Activated CD8-positive, alpha-beta memory T cell treated with anti-CD3 and anti-CD28 coated beads, Interleukin-2, amount 50 U/mL, for 48 hours (primary cell): ENCODE measurements at regions not wholly inside any gene's neighbourhood (a gene's known extent, or its start where the extent isn't known, plus 50 kb on each side); places are given as distances from the start of the nearest gene placed in this dataset.

Experiments used
- DNase-seq: peaks from one replicate; pipeline ENCODE4 v3.0.0-alpha.2; 2020

DNA sequence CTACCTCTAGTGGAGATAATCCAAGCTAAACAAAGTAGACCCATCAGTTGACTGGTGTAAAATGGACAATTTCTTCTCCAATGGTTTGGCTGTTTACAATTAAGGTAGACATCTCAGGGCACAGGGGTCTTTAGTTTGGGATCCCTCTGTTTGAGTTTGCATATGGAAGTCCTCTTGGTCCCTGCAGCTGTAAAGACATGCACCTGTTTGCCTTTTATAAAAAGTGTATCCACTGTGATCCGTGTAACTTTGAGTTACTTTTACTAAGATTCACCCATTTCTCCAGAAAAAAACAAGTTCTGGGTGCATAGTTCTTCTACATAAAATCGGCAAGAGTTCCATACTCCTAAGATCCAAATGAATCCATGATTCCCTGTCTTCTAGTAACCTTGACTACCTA, 374.7 kb upstream of the ADAMTS16 start:
- DNase-seq = no peak

DNA sequence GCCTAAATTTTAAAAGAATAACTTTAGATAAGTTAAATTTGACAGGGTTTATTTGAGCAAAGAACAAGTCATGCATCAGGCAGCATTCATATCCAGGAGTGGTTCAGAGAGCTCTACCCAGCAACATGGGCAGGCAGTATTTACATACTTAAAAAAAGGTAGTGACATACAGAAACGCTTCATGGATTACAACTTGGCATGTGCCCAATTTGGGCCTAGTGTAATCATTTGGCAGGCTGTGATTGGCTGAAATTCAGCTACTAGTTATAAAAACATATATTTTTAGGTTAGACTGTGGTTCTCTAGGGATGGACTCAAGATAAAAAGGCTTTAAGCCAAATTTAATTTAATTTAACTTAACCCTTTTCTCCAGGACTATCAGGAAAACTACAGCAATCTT, 374.0 kb upstream of the ADAMTS16 start:
- DNase-seq = no peak

DNA sequence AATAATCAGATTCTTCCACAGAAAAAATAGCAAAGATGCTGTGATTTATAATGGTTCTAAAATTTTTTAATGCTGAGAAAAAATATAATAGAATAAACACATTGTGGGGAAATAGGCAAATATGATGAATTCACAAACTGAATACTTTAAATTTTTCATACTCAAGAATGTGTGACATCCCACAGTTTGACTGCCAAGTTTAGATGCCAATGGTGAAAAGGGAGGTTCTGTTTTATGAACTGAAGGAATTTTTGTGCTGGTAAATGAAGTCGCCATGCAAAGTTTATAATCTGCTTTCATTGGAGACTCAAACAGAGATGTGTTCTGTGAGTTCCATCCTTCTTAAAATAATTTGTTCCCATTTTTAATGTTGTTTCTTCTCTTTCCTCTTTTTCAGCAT, 367.5 kb upstream of the ADAMTS16 start:
- DNase-seq = no peak

DNA sequence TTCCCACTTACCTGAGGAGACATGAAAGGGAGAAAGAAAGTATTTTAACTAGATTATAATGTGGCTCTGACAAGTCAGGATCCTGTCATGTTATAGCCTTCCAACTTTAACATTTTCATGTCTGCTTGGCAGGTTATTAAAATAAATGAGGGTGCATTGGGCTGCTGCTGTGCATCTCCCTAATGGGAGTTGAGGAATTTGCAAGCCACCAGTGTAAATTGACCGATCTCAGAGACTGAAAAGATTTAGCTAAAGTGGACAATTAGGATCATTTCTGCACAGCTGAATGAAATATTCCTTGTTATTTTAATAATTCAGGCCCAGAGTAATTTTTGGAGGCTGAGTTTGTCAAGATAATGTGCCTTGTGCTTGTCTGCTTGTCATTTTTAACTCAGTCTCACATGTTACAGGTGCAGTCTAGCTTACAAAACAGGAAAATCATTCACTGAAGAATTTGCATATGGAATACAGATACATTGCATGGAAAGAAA, 366.3 kb upstream of the ADAMTS16 start:
- no peak for DNase-seq

DNA sequence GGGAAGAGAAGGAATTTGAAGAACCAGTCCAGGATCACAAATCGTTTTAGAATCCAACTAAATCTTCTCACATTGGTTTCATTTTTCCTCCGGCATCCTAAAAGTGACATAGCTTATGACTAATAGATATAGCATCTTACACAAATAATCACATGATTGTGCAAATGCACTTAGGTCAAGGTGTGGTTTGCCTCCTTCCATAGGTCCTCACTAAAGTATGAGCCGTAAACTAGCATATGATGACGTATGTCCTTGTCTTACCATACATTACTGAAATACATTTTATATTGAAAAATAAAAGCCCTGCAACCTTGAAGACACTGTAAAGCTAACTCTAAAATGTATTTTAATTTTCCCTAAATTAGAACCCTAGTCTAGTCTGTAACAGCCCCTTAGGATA, 362.7 kb upstream of the ADAMTS16 start:
- no peak for DNase-seq

DNA sequence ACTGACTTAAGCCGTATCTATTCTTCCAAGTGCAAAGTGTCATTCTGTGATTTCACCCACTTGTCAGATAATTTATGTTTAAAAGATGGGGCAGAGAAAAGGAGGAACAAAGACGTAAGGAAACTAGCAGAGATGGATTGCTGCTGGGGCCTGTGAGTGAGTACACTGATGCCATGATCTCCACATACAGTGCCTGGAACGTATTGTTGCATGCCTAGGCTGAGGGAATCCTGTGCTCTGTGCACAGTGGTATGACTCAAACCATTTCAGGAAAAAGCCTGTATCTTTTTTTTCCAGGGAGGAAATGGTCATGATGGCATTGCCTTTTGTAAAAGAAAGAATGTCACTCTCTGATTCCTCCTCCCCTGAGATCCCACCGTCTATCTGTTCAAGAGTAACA, 359.5 kb upstream of the ADAMTS16 start:
- DNase-seq = no peak

DNA sequence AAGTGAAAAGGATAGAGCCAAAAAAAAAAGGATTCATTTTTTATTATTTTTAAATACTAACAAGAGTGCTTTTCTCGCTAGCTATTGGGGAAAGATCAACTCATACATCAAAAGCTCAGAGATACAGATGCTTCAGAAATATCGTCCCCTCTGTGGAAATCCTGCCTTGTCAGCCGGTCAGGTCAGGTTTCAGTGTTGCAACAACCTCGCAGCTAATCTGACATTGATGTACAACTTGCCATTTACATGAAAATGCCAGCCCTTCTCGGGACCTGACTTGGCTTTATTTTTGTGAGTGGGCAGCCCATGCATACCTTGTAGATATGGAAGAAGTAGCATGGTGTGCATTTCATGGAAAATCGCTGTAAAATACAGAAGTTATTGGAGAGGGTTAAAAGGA, 358.8 kb upstream of the ADAMTS16 start:
- DNase-seq = no peak

DNA sequence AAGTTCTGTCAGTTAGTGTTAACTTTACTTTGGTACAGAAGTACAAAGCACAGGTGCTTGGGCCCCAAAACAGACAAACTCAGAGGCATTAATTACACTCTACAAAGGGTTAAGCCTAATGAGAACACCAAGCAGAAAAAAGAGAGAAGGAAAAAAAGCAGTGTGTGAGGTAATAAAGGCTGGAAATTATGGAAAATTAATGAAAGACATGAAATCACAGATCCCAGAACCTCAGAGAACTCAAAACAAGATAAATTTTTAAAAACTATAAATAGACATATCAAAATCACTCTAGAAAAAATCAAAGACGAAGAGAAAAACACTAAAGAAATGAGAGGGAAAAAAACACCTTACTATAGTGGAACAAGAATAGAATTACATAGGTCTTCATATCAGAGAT, 354.2 kb upstream of the ADAMTS16 start:
- DNase-seq = no peak

DNA sequence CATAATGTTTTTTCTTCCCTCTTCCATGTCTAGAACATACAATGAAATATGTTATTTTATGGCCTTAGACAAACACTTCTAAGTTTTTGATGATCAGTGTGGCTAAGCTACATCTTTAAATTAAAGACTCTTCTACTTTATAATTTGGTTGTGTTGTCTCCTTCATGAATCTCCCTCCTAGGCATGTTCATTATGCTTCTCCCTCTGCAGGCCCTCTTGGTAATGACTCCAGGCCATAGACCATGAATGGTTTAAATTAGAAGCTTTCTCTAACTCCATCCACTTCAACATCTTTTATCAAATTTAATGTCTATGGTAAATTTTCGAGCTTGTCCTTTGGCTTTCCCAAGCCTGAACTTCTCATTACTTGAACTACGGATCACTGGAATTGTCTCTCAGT, 342.7 kb upstream of the ADAMTS16 start:
- DNase-seq = no peak

DNA sequence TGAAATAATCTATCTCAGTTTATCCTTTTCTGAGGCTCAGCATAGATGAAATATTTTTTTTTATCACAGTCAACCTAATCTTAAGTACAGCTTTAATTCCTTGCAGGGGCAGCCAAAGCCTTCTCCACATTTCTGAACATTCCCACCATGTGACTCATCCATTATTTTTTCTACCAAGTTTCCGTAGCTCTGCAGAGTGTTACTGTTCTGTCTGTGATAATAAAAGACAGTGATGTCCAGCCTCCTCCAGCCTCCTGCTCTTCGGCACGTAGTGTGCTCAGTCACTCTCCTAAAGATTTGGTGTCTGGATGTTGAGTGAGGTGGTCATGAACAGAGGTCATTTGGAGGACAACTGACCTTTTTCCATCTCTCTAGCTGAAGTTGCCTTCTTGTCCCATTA, 338.1 kb upstream of the ADAMTS16 start:
- no peak for DNase-seq

DNA sequence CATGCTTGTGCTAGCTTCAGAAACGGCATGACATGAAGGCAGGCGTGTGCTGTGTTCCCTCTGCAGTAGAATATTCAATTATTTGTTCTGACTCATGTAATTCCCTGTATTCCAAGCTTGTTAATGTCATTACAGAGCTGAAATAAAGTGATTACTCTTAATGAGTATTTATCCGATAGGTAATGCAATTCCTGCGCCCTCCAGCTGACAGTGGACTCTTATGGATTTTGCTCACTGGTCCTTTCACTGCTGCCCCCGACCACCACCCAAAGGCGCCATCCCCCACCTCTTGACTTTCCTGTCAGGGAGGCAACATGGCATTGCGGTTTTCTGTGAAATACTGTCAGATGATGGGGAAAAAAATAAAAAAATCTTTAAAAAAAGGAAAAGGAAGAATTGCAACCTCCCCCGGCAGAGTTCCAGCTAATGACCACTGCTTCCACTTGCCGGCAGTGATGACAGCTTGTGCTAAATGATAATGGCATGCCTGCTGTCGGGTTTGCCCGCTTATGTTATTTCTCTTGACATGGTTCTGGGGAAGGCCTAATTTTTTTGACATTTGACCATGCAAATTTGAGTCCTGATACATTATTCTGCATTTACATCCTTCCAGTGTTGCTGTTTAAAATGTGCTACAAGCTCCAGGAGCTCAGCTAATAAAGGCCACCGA, 335.3 kb upstream of the ADAMTS16 start:
- no peak for DNase-seq

DNA sequence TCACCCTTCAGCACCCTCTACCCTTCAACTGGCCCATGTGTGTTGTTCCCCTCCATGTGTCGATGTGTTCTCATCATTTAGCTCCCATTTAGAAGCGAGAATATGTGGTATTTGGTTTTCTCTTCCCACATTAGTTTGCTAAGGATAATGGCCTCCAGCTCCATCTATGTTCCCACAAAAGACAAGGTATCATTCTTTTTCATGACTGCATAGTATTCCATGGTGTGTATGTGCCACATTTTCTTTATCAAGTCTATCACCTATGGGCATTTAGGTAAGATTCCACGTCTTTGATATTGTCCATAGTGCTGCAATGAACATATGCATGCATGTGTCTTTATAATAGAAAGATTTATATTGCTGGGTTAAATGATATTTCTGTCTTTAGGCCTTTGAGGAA, 325.1 kb upstream of the ADAMTS16 start:
- no peak for DNase-seq

DNA sequence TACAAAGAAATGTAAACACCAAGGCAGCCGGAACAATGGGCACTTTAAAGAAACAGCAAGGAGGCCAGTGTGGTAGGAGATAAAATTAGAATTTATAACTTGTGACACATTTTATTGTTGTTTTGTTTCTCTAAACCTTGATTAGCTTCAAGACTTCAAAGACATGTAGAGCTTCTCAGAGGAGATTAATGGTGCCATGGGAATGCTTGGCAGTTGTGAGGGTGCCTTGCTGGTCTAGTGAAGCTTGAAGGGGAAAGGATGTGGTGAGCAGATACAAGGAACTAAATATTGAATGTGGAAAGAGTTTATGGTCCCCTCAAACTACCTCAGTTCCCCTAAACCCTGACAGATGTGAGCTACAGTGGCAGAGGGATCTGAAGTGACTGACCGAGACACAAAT, 322.4 kb upstream of the ADAMTS16 start:
- no peak for DNase-seq

DNA sequence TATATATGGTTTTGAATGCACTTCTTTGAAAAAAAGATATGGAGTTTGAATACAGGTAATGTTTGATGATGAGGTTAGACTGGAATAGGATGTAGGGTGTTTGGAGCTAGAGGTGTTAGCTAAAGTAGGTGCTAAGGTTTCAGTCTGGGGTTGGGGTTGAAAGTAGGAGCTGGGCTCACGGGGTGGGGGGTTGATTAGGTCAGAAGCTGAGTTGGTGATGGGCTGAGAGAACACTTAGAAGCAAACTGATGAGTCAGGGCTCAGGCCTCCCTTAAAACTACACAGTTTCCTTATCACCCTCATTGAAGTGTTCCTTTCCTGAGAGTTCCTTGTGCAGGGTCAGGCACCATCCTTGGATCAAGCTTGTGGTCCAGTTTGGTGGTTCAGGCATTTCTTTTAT, 308.8 kb upstream of the ADAMTS16 start:
- DNase-seq = no peak

DNA sequence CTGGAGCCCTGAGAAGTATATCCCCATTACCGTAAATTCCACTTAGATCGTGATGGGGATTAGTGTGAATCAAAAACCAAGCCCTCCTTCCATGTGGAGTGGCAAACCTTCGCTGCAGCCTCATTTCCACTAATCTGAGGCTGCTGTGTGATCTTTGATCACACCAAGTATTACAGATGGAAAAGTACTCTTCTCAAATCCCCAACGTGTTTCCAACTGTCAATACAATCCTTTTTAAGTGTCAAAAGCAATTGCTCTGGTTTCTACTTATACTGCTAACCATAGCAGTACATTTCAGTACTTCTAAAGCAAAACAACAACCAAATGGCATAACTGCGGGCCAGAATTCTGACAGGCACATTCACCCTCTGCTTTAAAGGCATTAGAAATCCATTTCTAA, 307.7 kb upstream of the ADAMTS16 start:
- no peak for DNase-seq

DNA sequence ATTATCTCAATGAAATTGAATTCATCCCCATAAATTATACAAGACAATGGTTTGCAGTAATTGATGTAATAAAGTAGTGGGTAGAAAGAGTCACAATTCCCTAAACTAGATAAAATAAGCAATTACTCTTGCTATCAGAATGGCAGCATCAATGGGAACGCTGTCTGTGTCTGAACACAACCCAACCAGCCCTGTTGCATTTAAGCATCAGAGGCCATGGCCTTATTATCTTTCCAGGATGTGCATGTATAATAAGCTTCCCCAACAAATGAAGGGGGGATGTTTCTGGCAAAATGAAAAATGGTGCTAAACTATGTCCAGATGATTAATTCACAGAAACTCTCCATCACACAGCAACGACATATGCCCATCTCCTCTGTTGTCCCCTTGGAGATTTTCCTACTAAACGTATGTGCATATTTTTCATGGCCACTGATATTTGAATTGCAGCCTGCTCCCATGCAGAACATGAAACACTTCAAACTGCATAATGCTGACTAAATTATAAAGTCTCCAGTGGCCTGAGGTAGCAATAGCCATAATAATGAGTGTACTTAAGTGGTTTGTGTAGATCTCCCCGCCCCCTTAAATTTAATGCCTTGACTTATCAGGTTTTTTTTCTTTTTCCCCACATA, 306.9 kb upstream of the ADAMTS16 start:
- DNase-seq = no peak

DNA sequence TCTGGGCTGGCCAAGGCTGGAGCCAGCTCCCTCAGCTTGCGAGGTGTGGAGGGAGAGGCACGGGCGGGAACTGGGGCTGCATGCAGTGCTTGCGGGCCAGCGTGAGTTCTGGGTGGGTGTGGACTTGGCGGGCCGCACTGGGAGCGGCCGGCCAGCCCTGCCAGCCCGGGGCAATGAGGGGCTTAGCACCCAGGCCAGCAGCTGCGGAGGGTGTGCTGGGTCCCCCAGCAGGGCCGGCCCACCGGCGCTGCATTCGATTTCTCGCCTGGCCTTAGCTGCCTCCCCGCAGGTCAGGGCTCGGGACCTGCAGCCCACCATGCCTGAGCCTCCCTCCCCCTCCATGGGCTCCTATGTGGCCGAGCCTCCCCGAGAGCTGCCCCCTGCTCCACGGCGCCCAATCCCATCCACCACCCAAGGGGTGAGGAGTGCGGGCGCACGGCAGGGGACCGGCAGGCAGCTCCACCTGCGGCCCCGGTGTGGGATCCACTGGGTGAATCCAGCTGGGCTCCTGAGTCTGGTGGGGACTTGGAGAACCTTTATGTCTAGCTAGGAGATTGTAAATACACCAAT, 302.6 kb upstream of the ADAMTS16 start:
- no peak for DNase-seq

DNA sequence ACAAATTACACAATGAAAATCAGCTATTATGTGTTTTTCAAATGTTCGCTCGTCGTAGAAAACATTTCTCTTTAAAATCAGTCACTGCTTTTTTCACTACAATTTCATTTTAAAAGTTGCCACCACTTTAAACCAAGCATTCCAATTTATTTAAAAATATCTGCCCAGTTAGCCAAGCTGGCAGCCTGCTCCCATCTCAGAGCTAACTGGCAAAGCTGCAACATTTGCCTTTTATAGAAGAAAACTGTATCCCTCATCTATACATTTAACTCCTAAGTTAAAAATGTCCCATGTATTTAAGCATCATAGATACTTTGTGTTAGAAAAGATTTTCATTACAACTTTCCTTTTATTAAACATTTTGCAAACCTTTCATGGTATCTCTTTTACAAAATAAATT, 294.9 kb upstream of the ADAMTS16 start:
- DNase-seq = no peak

DNA sequence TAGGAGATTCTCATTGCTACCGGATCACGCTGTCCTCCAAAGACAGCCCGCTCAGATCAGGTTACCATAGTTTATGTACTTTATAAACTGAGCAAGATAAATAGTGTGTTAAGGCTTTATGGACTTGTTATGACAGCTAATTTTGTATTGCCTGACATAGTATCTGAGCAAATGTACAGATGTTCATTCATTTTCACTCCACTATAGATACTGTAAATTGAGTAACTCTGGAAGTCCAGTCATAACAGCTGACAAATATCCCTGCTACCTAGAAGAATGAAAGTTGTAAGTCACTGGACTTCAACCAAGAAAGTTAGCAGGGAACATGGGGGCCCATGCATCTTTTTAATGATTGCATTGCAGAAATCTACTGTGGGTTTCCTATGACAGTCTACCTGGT, 292.4 kb upstream of the ADAMTS16 start:
- DNase-seq = no peak

DNA sequence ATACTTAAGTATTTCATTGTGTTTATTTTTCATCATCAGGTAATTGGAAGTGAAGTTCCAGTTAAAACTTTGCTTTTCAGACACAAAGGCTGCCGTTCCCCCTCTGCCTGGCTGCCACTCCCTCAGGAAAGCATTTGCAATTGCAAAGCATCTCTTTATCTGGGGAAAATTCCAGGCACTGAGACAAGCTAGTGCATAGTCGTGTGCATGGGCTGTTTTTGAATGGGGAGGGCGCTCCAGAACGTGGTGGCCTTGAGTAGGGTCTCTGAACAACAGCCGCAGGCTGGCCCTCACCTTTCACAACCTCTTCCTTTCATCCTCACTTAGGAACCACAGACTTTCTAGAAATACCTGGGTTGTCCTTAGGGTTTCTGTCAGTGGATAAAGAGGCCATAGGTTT, 285.1 kb upstream of the ADAMTS16 start:
- no peak for DNase-seq

DNA sequence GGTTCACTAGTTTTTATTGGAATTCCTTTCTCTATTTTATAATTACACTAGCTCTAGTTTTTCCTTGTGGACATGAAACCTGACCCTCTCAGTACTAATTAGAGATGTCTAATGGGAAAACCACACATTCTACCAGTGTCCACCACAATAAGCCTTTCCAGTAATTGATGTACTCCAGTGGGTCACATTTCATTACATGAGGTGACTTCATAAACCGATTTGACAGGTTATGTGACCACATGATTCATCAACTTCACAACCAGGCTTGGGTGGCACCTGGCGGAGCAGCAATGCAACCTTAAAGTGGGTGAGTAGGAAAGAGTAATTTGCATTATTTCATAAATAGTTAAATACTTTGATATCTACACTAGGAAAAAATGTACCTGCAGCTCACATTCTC, 284.2 kb upstream of the ADAMTS16 start:
- DNase-seq = no peak

DNA sequence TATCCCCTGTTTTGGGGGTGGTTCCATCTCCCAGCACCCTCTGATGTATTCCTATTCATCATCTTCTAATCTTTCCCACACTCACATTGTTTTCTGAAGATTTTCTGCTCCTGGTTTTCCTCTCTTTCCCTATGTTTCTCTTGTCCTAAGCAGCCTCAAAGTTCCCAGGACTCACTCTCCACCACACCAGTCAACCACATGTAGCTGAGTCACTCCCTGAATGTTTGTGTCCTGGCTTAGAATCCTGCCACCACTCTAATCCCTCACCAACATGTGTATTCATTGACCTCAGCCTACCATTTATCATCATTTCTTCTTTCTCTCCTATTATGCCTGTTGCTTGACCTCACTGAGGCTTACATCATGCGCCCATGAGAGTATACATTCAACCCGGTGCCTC, 282.4 kb upstream of the ADAMTS16 start:
- DNase-seq = no peak

DNA sequence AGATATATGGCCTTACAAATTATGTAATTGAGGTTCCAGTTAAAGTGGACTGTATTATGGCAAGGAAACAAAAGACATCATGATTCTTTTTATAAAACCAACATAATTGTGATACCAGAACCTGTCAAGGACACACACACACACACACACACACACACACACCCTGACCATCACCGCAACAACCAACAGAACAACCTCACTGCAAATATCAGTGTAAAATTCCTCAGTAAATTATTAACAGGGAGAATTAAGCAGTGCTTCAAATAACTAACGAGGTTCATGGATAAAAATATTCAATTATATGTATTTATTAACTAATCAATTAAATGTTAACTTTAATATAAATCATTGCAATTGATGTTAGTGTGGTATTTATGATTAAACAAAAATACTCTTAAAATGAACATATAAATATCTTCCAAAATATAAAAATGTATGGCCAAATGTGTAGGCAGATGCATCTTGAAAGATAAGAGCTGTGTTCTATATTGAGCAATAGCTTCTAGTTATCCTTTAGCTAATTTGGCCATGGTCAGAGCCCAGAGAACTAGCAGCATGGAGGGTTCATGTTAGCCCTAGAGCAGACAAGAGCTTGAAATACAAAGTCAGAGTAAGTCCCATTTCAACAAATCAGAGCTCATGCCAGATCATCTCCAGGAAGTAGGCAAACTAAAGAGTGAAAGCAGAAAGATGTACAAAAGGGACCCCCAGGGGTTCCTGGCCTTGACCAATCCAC, 280.5 kb upstream of the ADAMTS16 start:
- DNase-seq = no peak

DNA sequence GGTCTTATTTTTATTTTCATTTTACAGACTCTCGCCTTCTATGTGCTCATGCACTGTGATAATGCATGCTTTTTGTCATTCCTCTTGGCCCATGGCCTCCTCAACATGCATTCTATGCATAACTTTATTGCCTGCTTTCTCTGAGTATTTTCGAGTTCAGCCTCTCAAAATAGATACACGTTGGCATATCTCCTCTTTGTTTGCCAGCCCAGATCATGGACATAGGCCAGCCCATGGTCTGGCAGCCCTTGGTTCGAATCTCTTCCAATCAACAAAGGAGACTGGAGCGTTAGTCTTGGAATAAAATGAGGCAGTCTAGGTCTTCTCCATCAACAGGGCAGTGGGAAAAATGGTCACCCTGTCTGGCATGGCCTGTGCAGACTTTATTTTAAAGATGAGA, 279.5 kb upstream of the ADAMTS16 start:
- no peak for DNase-seq
